Liver (tissue), 8 donors: ENCODE measurements at regions not wholly inside any gene's neighbourhood (a gene's known extent, or its start where the extent isn't known, plus 50 kb on each side); places are given as distances from the start of the nearest gene placed in this dataset.

Experiments used
- DNase-seq: peaks from one replicate; pipeline ENCODE4 v3.0.0-alpha.2; 2017; ENCODE audit warnings: low spot score
- H3K27ac ChIP-seq, 2 donors: one replicate each; pipeline ENCODE4 v1.7.0; 2013; ENCODE audit warnings: inconsistent platforms in 2 of 2, low read length in 2 of 2, control low read depth in 1 of 2, low read depth in 1 of 2, mild to moderate bottlenecking in 1 of 2
- H3K27me3 ChIP-seq, 4 donors: one replicate each; pipeline versions ENCODE4 v1.6.1 to v1.7.0; 2013; ENCODE audit warnings: low read length in 3 of 4, inconsistent platforms in 1 of 4, mild to moderate bottlenecking in 1 of 4, moderate library complexity in 1 of 4; ENCODE audit not compliant: control insufficient read depth in 4 of 4, insufficient read depth in 4 of 4
- H3K36me3 ChIP-seq, 4 donors: one replicate each; pipeline versions ENCODE4 v1.6.1 to v1.7.0; 2013; ENCODE audit warnings: low read length in 3 of 4, mild to moderate bottlenecking in 3 of 4, low read depth in 1 of 4, moderate library complexity in 1 of 4; ENCODE audit not compliant: control insufficient read depth in 4 of 4, insufficient read depth in 3 of 4
- H3K4me1 ChIP-seq, 4 donors: one replicate each; pipeline versions ENCODE4 v1.6.1 to v1.7.0; 2013; ENCODE audit warnings: low read length in 3 of 4, mild to moderate bottlenecking in 3 of 4, moderate library complexity in 1 of 4; ENCODE audit not compliant: control insufficient read depth in 4 of 4, insufficient read depth in 4 of 4
- H3K4me3 ChIP-seq, 3 donors: one replicate each; pipeline versions ENCODE4 v1.6.1 to v1.7.0; 2013; ENCODE audit warnings: low read length in 3 of 3, control low read depth in 1 of 3, low read depth in 1 of 3, mild to moderate bottlenecking in 1 of 3
- H3K9ac ChIP-seq, 2 donors: one replicate each; pipeline ENCODE4 v1.7.0; 2013; ENCODE audit warnings: low read length in 2 of 2, mild to moderate bottlenecking in 2 of 2, moderate library complexity in 2 of 2, control low read depth in 1 of 2, low read depth in 1 of 2
- H3K9me3 ChIP-seq, 4 donors: one replicate each; pipeline versions ENCODE4 v1.6.1 to v1.7.0; 2013; ENCODE audit warnings: low read length in 3 of 4; ENCODE audit not compliant: control insufficient read depth in 4 of 4
- CTCF ChIP-seq: fragments of 150-350 bp; IDR thresholded peaks from 2 replicates; pipeline ENCODE4 v1.5.1; 2017; ENCODE audit warnings: improper control_type of control experiment, low read depth, low read length; ENCODE audit not compliant: missing input control
- FOXA2 ChIP-seq: IDR thresholded peaks from 2 replicates; pipeline ENCODE4 v1.6.1; 2016; ENCODE audit warnings: antibody characterized with exemption
- GABPA ChIP-seq, 2 donors: IDR thresholded peaks in 1 of 2; conservative IDR thresholded peaks in 1 of 2; 2 replicates each; pipeline ENCODE4 v1.6.1; 2016; ENCODE audit warnings: antibody characterized with exemption in 2 of 2, mild to moderate bottlenecking in 1 of 2, moderate library complexity in 1 of 2
- HNF4A ChIP-seq, 2 donors: conservative IDR thresholded peaks; 2 replicates each; pipeline ENCODE4 v1.6.1; 2016; ENCODE audit warnings: antibody characterized with exemption in 2 of 2, mild to moderate bottlenecking in 2 of 2
- HNF4G ChIP-seq: IDR thresholded peaks from 2 replicates; pipeline ENCODE4 v1.6.1; 2016; ENCODE audit warnings: antibody characterized with exemption
- JUND ChIP-seq, 2 donors: IDR thresholded peaks; 2 replicates each; pipeline ENCODE4 v1.6.1; 2016; ENCODE audit warnings: antibody characterized with exemption in 2 of 2
- MAX ChIP-seq: IDR thresholded peaks from 2 replicates; pipeline ENCODE4 v1.6.1; 2016; ENCODE audit warnings: antibody characterized with exemption
- NR2F2 ChIP-seq: IDR thresholded peaks from 2 replicates; pipeline ENCODE4 v1.6.1; 2016; ENCODE audit warnings: antibody characterized with exemption
- RAD21 ChIP-seq, 2 donors: IDR thresholded peaks; 2 replicates each; pipeline ENCODE4 v1.6.1; 2016; ENCODE audit warnings: antibody characterized with exemption in 2 of 2, mild to moderate bottlenecking in 2 of 2
- REST ChIP-seq: IDR thresholded peaks from 2 replicates; pipeline ENCODE4 v1.6.1; 2016; ENCODE audit warnings: antibody characterized with exemption, mild to moderate bottlenecking
- SP1 ChIP-seq: IDR thresholded peaks from 2 replicates; pipeline ENCODE4 v1.6.1; 2018; ENCODE audit warnings: antibody characterized with exemption, mild to moderate bottlenecking
- TAF1 ChIP-seq: conservative IDR thresholded peaks from 2 replicates; pipeline ENCODE4 v1.6.1; 2016; ENCODE audit warnings: antibody characterized with exemption, mild to moderate bottlenecking
- YY1 ChIP-seq: IDR thresholded peaks from 2 replicates; pipeline ENCODE4 v1.6.1; 2016; ENCODE audit warnings: antibody characterized with exemption, mild to moderate bottlenecking
- ZBTB33 ChIP-seq: IDR thresholded peaks from 2 replicates; pipeline ENCODE4 v1.6.1; 2016; ENCODE audit warnings: antibody characterized with exemption
- WGBS: extraction: QIAGEN DNeasy Blood & Tissue Kit; methylation state at CpG from one replicate; pipeline ENCODE4 v1.1.7; 2013; 5-methylcytosine and 5-hydroxymethylcytosine counted together
- donor health status: healthy.
- donor health status: healthy.
- donor health status: healthy.
- donor health status: healthy.
- donor health status: healthy.

GRCh38 chr5:171509467-171509866, 90.0 kb downstream of the FGF18 start:
- TF ChIP-seq HNF4A (conservative IDR thresholded peaks at IDR 0.05): no peak
- no peak for TF ChIP-seq JUND (IDR thresholded peaks at IDR 0.05)
- no peak for TF ChIP-seq GABPA (IDR thresholded peaks at IDR 0.05 in 1 of 2, conservative IDR thresholded peaks at IDR 0.05 in 1 of 2)
- no peak for TF ChIP-seq FOXA2
- WGBS: 88% methylated on average over 7 of the region's 7 CpGs
- Histone ChIP-seq H3K27ac (no peak overlapping the region), H3K9ac (no peak overlapping the region), H3K4me1 (no peaks in the 10 kb centered on the region), H3K9me3 (no peaks in the 10 kb centered on the region), H3K36me3 (no peaks in the 10 kb centered on the region), H3K27me3 (no peaks in the 10 kb centered on the region), H3K4me3 (no peak overlapping the region)
- DNase-seq: no peak

- Histone ChIP-seq H3K27ac (no peak overlapping the region), H3K36me3 (no peaks in the 10 kb centered on the region), H3K9ac (no peak overlapping the region), H3K9me3 (no peaks in the 10 kb centered on the region), H3K4me1 (no peaks in the 10 kb centered on the region), H3K4me3 (no peak overlapping the region), H3K27me3 (no peaks in the 10 kb centered on the region)
- TF ChIP-seq MAX (no peak), CTCF (no peak), FOXA2 (no peak), RAD21 (IDR thresholded peaks at IDR 0.05) (no peak), ZBTB33 (no peak), JUND (IDR thresholded peaks at IDR 0.05) (no peak)
- DNase-seq: no peak
- WGBS: 79% methylated on average over 5 of the region's 5 CpGs
Measured at GRCh38 chr5:171512397-171512796, 93.0 kb downstream of the FGF18 start.

- Histone ChIP-seq H3K27ac (no peak overlapping the region), H3K9ac (no peak overlapping the region), H3K4me1 (no peaks in the 10 kb centered on the region), H3K27me3 (no peaks in the 10 kb centered on the region), H3K9me3 (no peaks in the 10 kb centered on the region), H3K36me3 (no peaks in the 10 kb centered on the region), H3K4me3 (no peak overlapping the region)
- TF ChIP-seq RAD21 (IDR thresholded peaks at IDR 0.05): no peak
- no peak for TF ChIP-seq CTCF
- no peak for TF ChIP-seq GABPA (IDR thresholded peaks at IDR 0.05 in 1 of 2, conservative IDR thresholded peaks at IDR 0.05 in 1 of 2)
- TF ChIP-seq REST: no peak
- TF ChIP-seq NR2F2: no peak
- TF ChIP-seq YY1: no peak
- no peak for TF ChIP-seq TAF1
- TF ChIP-seq SP1: no peak
- no peak for TF ChIP-seq HNF4G
- 79% methylated on average over 2 of the region's 2 CpGs for WGBS
- no peak for DNase-seq
Measured at GRCh38 chr5:171513591-171513990, 94.1 kb downstream of the FGF18 start.
